ACC112 (cell line): ENCODE measurements at regions not wholly inside any gene's neighbourhood (a gene's known extent, or its start where the extent isn't known, plus 50 kb on each side); places are given as distances from the start of the nearest gene placed in this dataset.

Experiments used
- H2AFZ ChIP-seq: fragments of 200-600 bp; sonication (generic); one replicate; pipeline ENCODE4 v1.6.0; 2017; ENCODE audit warnings: antibody characterized with exemption, low read length; ENCODE audit not compliant: unreplicated experiment
- H3K27ac ChIP-seq: fragments of 200-600 bp; sonication (generic); 2 replicates; pipeline ENCODE4 v1.5.1; 2014; ENCODE audit warnings: low read depth, mild to moderate bottlenecking, antibody characterized with exemption, low read length, moderate library complexity
- H3K27me3 ChIP-seq: fragments of 200-600 bp; sonication (generic); 2 replicates; pipeline ENCODE4 v1.6.1; 2014; ENCODE audit warnings: mild to moderate bottlenecking, antibody characterized with exemption, low read length, moderate library complexity, mixed read lengths; ENCODE audit not compliant: insufficient read depth
- H3K36me3 ChIP-seq: fragments of 200-600 bp; sonication (generic); 2 replicates; pipeline ENCODE4 v1.6.1; 2016; ENCODE audit warnings: mild to moderate bottlenecking, antibody characterized with exemption, low read length, moderate library complexity, mixed read lengths; ENCODE audit not compliant: insufficient read depth
- H3K4me1 ChIP-seq: fragments of 200-600 bp; sonication (generic); one replicate; pipeline ENCODE4 v1.6.1; 2016; ENCODE audit warnings: low read length, mixed read lengths; ENCODE audit not compliant: insufficient read depth, unreplicated experiment, control insufficient read depth
- H3K4me3 ChIP-seq: fragments of 200-600 bp; sonication (generic); 2 replicates; pipeline ENCODE4 v1.5.1; 2014; ENCODE audit warnings: mild to moderate bottlenecking, low read depth, low read length
- H3K79me2 ChIP-seq: fragments of 200-600 bp; sonication (generic); one replicate; pipeline ENCODE4 v1.6.0; 2016; ENCODE audit warnings: low read length; ENCODE audit not compliant: control insufficient read depth, unreplicated experiment, insufficient read depth

DNA sequence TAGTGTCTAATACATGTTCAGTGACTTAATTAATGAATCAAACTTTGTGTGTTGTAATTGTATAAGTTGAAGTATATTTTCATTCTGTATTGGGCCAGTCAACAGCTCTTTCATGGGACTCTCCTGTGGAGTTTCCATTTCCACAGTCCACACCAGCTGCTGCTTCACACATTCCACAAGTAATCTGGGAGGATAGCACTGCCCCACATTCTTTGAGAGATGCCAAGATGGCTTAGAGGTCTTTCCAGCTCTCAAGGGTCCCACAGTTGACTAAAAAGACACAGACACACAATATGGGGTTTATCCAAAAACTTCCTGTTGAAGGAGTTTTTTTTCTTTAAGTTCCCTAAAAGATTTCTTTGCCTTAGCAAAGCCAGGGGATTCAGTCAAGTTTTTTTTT, 408.3 kb downstream of the AACS start:
- no peaks in the 10 kb centered on the region for H3K4me1 ChIP-seq
- H3K27ac ChIP-seq, result no peak overlapping the region
- H2AFZ ChIP-seq, result no peak overlapping the region
- H3K4me3 ChIP-seq, result no peak overlapping the region
- H3K36me3 ChIP-seq, result no peaks in the 10 kb centered on the region
- no peaks in the 10 kb centered on the region for H3K27me3 ChIP-seq
- no peaks in the 10 kb centered on the region for H3K79me2 ChIP-seq

DNA sequence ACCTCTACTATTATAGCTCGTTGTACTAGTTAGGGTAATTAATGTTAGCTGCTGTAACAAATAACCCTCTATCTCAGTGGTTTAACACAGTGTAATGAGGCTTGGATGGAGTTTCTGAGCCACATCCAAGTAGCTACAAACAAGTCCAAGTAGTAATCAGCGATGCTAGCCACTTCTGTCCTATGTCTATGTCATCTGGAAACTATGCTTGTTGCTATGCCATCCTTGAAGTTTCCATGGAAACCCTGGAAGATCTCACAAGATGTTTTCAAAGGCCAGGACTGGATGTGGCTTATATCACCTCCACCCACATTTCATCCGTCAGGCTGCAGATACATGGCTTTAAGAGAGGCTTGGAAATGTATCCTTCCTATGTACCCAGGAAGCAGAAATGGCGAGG, 422.1 kb downstream of the AACS start:
- Histone ChIP-seq H3K4me3 (no peak overlapping the region), H2AFZ (no peak overlapping the region), H3K79me2 (no peaks in the 10 kb centered on the region), H3K4me1 (no peaks in the 10 kb centered on the region), H3K36me3 (no peaks in the 10 kb centered on the region), H3K27me3 (no peaks in the 10 kb centered on the region), H3K27ac (no peak overlapping the region)

GRCh38 chr12:125491553-125491952, 426.3 kb downstream of the AACS start:
- Histone ChIP-seq H3K36me3 (no peaks in the 10 kb centered on the region), H3K4me3 (no peak overlapping the region), H3K27me3 (no peaks in the 10 kb centered on the region), H3K4me1 (no peaks in the 10 kb centered on the region), H3K79me2 (no peaks in the 10 kb centered on the region), H2AFZ (no peak overlapping the region), H3K27ac (no peak overlapping the region)

DNA sequence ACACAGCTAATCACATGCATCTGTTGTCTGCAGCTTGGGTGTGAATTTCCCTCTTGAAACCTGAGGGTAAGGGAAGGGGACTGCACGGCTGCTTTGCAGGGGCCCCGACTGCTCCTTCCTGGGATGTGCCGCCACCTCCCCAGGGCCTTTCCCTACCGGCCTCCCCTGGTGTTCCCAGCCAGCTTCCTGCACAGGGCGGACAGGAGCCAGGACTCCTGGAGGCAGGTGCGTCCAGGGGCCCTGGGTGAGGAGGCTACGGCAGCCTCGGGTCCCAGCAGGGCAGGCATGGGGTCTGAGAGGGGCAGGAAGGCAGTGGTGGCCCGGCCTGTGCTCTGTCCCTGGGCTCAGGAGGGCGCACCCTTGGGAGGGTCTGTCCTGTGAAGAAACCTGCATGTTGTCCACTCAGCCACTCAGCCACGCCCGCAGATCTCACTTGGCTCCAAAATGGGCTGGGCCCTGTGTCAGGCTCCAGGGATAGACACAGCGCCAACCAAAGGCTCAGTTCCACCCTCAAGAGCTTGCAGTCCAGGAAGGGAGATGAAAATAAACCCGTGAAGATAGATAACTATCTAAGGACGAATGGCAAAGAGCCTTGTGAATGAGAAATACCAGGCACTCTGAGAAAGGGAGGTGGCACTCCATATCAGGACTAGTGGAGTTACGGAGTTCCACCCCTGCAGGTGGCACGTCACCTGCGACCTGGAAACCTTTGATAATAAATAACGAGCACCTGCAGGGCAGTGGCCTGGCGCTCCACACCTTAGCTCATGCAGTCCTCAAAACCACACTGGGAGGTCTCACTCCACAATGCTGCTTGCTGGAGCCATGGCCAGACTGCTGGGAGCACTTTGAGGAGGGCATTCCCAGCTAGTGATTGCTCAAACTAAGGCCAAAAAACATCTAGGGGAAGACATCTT, 427.4 kb downstream of the AACS start:
- Histone ChIP-seq H2AFZ (no peak overlapping the region), H3K4me3 (no peak overlapping the region), H3K27me3 (no peaks in the 10 kb centered on the region), H3K36me3 (no peaks in the 10 kb centered on the region), H3K4me1 (no peaks in the 10 kb centered on the region), H3K79me2 (no peaks in the 10 kb centered on the region), H3K27ac (no peak overlapping the region)

DNA sequence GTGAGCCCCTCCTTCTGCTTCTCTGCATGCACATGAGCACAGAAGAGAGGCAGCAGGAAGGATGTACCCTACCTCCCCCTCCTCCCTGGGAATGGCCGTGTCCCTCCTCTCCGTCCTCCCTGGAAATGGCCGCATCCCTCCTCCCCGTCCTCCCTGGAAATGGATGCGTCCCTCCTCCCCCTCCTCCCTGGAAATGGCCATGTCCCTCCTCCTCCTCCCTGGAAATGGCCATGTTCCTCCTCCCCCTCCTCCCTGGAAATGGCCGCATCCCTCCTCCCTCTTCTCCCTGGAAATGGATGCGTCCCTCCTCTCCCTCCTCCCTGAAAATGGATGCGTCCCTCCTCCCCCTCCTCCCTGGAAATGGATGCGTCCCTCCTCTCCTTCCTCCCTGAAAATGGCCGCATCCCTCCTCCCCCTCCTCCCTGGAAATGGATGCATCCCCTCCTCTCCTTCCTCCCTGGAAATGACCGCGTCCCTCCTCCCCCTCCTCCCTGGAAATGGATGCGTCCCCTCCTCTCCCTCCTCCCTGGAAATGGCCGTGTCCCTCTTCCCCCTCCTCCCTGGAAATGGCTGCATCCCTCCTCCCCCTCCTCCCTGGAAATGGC, 428.6 kb downstream of the AACS start:
- H3K4me1 ChIP-seq, result no peaks in the 10 kb centered on the region
- H3K79me2 ChIP-seq, result no peaks in the 10 kb centered on the region
- H3K36me3 ChIP-seq, result no peaks in the 10 kb centered on the region
- no peak overlapping the region for H3K27ac ChIP-seq
- H3K4me3 ChIP-seq, result no peak overlapping the region
- H2AFZ ChIP-seq, result no peak overlapping the region
- no peaks in the 10 kb centered on the region for H3K27me3 ChIP-seq

- no peaks in the 10 kb centered on the region for H3K4me1 ChIP-seq
- no peak overlapping the region for H2AFZ ChIP-seq
- H3K27ac ChIP-seq, result no peak overlapping the region
- H3K4me3 ChIP-seq, result no peak overlapping the region
- H3K79me2 ChIP-seq, result no peaks in the 10 kb centered on the region
- H3K27me3 ChIP-seq, result no peaks in the 10 kb centered on the region
- no peaks in the 10 kb centered on the region for H3K36me3 ChIP-seq
Measured at GRCh38 chr12:125503128-125503527, 437.9 kb downstream of the AACS start.

- Histone ChIP-seq H3K27me3 (no peaks in the 10 kb centered on the region), H3K4me1 (no peaks in the 10 kb centered on the region), H2AFZ (no peak overlapping the region), H3K4me3 (no peak overlapping the region), H3K79me2 (no peaks in the 10 kb centered on the region), H3K27ac (no peak overlapping the region), H3K36me3 (no peaks in the 10 kb centered on the region)
Measured at GRCh38 chr12:125509195-125509594, 444.0 kb downstream of the AACS start.

DNA sequence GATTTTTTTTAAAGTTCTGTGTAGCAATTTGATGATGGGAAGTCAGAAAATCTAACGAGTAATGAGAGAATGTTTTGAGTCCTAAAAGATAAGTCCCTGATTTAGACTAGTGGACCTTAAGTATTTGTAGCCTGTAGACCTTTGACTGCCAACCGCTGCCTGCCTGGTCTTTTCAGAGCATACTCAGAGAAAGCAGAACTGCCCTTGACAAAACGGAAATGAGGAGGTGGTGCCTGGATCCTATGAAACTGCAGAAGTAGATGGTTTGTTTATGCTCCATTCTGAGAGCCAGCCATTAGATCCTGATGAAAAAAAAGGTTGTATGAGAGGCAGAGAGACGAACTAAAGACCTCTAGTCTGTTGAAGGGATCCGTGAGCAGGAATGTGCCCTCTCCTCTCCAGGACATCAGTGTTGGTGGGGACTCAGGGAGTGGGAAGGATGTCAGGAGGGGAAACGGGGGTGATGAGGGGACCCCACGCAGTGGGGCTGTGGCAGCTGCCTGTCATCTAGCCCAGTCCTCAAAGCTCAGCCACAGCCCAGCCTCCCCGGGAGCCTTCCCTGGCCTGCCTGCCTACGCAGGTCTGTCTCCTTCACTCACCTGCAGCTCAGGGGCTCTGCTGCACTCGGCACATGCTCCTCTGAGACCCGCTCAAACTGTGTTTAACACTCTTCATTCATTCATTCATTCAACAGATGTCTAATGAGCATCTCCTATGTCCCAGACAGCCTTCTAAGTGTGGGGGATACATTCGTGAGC, 447.5 kb downstream of the AACS start:
- Histone ChIP-seq H3K4me1 (no peaks in the 10 kb centered on the region), H3K27ac (no peak overlapping the region), H3K36me3 (no peaks in the 10 kb centered on the region), H2AFZ (no peak overlapping the region), H3K79me2 (no peaks in the 10 kb centered on the region), H3K27me3 (no peaks in the 10 kb centered on the region), H3K4me3 (no peak overlapping the region)

- no peaks in the 10 kb centered on the region for H3K79me2 ChIP-seq
- no peaks in the 10 kb centered on the region for H3K27me3 ChIP-seq
- H3K27ac ChIP-seq, result no peak overlapping the region
- H3K36me3 ChIP-seq, result no peaks in the 10 kb centered on the region
- no peak overlapping the region for H2AFZ ChIP-seq
- H3K4me1 ChIP-seq, result no peaks in the 10 kb centered on the region
- no peak overlapping the region for H3K4me3 ChIP-seq
Measured at GRCh38 chr12:125515887-125516286, 450.7 kb downstream of the AACS start.

DNA sequence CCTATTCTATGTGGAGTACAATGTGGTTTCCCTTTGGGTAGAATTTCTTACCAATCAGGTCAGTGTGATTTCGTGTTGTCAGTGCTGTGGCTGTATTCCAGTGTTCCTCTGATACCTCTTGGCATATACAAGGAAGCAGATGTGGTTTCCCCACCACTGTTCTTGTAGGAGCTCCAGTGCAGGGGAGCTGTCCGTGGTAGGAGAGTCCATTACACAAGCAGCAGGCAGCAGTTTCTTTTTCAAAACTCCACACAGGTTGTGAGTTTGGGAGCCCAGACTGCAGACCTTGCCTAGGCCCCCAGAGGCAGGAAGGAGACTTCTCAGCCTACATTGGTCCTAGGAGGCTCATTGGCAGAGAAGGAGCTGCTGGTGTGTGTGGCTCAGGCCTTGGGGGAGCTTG, 452.8 kb downstream of the AACS start:
- H3K27ac ChIP-seq, result no peak overlapping the region
- no peak overlapping the region for H3K4me3 ChIP-seq
- H3K79me2 ChIP-seq, result no peaks in the 10 kb centered on the region
- H3K36me3 ChIP-seq, result no peaks in the 10 kb centered on the region
- H3K4me1 ChIP-seq, result no peaks in the 10 kb centered on the region
- no peak overlapping the region for H2AFZ ChIP-seq
- no peaks in the 10 kb centered on the region for H3K27me3 ChIP-seq
